HL-60 (cell line): ENCODE measurements at regions not wholly inside any gene's neighbourhood (a gene's known extent, or its start where the extent isn't known, plus 50 kb on each side); places are given as distances from the start of the nearest gene placed in this dataset.

Experiments used
- CTCF ChIP-seq: IDR thresholded peaks from one replicate; pipeline ENCODE4 v1.5.1; 2011; ENCODE audit warnings: low read length, control low read depth, inconsistent platforms; ENCODE audit not compliant: insufficient read depth
- GABPA ChIP-seq: IDR thresholded peaks from 2 replicates; pipeline ENCODE4 v1.6.1; 2012; ENCODE audit warnings: low read depth
- POLR2AphosphoS5 ChIP-seq: IDR thresholded peaks from 2 replicates; pipeline ENCODE4 v1.6.1; 2012; ENCODE audit warnings: low read depth
- REST ChIP-seq: IDR thresholded peaks from 2 replicates; pipeline ENCODE4 v1.6.1; 2012; ENCODE audit warnings: low read depth; ENCODE audit not compliant: insufficient replicate concordance

- TF ChIP-seq CTCF: no peak
- TF ChIP-seq GABPA: no peak
- TF ChIP-seq REST: no peak
- TF ChIP-seq POLR2AphosphoS5: no peak
These were observed 165.0 kb upstream of the RBFOX1 start for GRCh38 chr16:7167626-7168025.
